GM18519 (cell line): ENCODE measurements at regions not wholly inside any gene's neighbourhood (a gene's known extent, or its start where the extent isn't known, plus 50 kb on each side); places are given as distances from the start of the nearest gene placed in this dataset.

ENCODE experiments used
- ATAC-seq: cut with Tn5 transposase; IDR thresholded peaks from one replicate; pipeline ENCODE4 v1.9.1; 2021; ENCODE audit warnings: mild to moderate bottlenecking, moderate library complexity; ENCODE audit not compliant: unreplicated experiment, low FRiP score

DNA sequence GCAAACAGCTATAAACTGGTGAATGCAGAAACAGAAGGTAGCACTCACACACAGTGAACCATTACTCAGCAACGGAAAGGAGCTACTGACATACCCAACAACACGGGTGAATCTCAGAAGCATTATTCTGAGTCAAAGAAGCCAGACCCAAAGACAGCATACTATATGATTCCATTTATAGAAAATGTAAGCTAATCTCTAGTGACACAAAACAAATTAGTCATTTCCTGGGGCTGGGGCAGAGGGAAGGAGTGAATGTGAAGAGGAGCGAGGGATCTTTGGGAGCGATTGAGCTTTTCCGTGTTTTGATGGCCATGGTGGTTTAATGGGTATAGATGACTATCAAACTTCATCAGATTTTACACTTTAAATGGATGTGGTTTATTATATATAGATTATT lies 614.6 kb downstream of the DHX35 start:
- no peak for ATAC-seq

DNA sequence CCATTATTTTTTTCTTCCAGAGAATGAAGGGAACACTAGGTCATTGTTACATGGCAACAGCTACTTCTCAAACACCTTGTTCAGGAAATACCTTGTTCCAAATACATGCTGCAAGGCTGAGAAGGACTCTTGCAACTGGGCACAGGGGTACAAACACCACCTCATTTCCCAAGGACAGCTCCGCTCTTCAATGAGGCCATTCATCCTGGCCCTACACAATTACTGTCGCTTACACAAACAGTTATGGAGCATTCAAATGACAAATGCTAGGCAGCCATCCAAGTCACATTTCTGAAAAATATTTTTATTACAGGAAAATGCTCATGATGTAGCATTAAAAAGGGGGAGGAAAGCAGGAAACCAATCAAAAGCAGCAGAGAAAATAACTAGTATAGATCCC lies 611.9 kb downstream of the DHX35 start:
- no peak for ATAC-seq

GRCh38 chr20:39571171-39571570 lies 609.0 kb downstream of the DHX35 start:
- no peak for ATAC-seq

GRCh38 chr20:39568109-39568508 lies 606.0 kb downstream of the DHX35 start:
- ATAC-seq = peak; percentile 60

DNA sequence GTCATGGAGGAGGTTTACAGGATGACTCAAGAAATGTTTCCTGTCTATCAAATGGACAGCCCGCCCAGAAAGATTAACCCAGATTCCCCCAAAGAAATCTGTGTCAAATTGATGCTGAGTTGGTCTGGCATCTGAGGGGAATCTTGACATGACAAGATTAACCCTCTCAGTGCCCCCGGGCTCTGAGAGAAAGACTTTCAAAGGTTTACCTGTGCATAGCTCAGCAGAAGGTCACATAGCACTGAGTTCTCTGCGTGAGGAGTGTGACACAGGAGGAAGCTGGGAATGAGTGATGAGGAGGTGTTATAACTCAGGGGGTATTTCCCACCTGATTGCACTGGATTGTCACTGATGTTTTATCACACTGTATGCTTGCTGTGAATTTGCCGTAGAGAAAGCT lies 601.2 kb downstream of the DHX35 start:
- ATAC-seq = no peak

GRCh38 chr20:39554341-39554740 lies 592.2 kb downstream of the DHX35 start:
- ATAC-seq = no peak

DNA sequence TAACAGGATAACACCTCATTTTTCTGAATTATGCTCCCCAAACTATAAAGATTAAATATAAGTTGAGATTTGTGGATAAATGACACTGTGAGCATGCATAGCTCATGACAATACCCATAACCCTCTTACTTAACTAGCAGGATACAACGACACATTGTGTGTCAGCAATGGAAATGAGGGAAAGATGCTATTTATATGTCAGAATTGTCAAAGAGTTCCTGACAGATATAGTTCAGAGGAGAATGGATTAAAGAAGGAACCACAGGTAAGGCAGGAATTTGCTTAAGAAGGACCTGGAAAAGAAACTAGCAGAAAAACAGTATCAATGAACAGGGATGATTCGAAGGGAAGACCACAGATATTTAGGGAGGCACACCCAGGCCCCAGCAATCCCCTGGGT lies 591.0 kb downstream of the DHX35 start:
- ATAC-seq = no peak

- ATAC-seq = no peak
Observed at GRCh38 chr20:39549733-39550132, 587.6 kb downstream of the DHX35 start.

DNA sequence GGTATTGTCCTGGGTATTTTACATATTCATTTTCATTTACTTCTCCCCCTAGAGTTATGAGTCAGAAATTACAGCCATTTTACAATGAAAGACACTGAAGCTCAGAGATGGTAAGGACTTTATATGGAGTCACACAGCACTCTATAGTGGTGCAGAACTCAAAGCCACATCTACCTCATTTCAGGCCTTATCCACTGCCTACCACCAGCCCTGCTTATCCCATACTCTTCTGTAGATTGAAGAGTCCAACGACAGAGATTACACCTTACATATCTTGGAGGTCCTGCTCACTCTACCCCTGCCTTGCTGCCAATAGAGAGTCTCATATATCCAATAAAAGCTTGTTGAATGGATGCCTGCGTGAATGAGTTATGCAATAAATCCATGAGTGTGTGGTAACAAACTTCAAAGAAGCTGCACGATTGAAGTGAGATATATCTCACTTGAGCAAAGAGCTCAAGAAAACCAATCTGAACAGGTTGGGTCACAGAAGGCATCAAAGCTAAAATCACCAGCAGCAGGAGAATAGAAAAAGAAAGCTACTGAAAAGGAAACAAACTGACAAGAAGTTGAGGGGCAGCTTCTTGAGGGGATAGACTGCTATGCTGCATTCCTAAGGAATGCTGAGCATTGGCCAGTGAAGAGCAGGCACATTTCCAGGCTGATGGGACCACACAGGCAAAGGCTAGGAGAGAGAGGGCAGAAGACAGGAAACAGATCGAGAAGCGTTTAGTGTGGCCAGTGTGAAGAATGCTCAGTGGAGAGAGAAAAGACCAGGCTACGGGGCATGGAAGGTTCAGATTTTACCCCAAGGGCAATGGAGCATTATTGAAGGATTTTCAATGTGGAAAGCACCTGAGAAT lies 585.6 kb downstream of the DHX35 start:
- no peak for ATAC-seq

GRCh38 chr20:39541136-39541803 lies 579.1 kb downstream of the DHX35 start:
- no peak for ATAC-seq

- no peak for ATAC-seq
Observed at GRCh38 chr20:39538317-39538716, 576.2 kb downstream of the DHX35 start.

DNA sequence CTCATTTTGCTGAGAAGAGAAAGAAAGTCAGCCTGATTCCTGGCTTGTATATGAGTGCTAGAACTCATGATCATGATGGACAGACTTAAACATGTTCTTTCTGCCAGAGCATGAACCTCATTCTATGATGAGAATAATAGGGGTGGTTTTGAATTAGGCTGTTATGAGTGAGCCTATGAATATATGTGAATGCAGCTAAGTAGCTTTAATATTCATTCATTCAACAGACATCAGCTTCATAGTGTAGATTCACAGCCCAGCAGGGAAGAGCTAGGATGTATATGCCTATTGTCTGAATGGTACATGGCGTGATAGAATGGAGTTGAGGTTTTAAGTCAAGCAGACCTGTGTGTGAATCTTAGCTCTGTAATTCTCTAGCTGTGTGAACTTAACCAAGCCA lies 573.2 kb downstream of the DHX35 start:
- ATAC-seq = no peak

DNA sequence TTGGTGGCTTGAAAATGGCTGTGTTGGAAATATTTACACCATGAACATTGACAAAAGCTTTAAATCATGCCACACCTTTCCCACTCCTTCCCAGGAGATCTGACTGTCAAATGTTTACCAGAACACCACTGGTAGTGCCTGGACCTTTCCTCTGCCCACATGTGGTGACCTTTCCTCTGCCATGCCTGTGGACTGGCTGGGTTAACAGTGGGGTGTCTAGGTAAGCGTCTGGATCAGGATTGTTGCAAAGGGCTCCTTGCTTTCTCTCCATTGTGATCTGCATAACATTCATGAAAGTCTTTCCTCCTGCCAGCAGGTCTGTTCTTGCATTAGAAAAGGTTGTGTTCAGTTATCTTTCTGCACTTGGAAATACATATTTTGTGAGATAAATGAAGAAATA lies 572.7 kb downstream of the DHX35 start:
- ATAC-seq = no peak

DNA sequence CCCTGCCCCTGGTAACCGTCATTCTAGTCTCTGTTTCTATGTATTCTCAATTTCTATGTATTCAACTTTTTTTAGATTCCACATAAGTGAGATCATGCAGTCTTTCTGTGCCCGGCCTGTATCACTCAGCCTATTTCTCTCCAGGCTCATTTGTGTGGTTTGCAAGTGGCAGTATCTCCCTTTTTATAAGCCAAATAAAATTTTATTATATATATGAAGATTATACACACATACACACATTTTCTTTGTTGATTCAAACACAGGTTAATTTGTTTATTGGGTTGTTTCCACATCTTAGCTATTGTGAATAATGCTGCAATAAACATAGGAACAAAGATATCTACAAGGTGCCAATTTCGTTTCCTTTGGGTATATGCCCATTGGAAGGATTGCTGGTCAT lies 571.7 kb downstream of the DHX35 start:
- ATAC-seq = no peak

DNA sequence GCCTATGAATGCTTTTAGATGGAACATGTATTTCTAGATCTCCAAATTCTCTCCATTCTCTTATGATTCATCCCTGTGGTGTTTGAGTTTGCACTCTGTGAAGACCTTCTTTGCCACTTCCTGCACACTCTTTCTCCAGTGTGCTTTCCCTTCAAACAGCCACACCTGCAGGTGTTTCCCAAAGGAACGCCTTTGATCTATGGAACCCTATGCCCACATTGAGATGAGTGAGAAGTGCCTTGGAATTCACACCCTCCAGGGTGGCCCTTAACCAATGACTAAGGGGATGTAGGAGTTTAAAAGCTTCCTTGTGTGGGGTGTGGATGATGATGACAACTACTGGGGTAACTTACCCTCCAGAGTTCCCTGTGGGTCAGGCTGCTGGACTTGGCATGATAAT lies 570.1 kb downstream of the DHX35 start:
- ATAC-seq = no peak

GRCh38 chr20:39528436-39528835 lies 566.3 kb downstream of the DHX35 start:
- no peak for ATAC-seq

DNA sequence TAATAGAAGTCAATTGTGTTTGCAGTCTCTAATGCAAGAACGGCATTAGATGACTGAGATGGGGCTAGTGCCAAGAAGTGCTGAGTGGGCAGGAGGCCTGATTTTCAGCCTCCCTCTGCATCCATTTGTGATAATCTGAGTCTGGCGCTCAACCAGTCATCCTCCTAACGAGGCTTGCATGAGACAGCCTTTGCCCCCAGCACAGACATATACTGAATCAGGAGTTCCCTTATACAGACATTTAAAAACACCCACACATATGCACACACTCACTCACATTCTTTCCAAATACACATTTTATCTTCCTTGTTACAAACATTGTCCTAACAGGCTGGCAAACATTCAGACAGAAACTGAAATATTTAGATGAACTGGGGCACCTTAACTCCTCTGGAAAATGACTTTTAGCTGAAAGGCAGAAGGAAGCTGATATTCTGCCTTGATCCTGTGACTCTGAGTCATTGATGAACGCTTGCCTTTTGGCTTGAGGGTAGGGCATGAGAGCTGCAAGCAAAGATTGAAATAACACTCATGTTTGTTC lies 562.3 kb downstream of the DHX35 start:
- ATAC-seq = no peak

DNA sequence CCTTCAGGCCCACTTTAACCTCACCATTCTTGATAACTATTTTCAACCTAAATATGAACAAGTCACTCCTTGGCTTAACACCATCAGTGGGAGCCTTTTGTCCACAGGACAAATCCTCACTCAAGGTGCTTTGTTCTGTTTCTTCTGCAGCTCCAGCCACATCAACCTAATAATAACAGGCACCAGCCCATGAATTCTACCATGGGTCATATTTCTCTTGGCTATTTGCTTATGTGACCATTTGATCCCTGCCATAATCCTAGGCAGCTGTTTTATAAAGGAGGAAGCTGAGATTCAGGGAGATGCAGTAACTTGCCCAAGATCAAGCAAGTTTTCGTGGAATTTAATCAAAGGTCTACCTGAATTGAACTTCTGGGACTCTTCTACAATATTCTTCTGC lies 561.3 kb downstream of the DHX35 start:
- no peak for ATAC-seq

DNA sequence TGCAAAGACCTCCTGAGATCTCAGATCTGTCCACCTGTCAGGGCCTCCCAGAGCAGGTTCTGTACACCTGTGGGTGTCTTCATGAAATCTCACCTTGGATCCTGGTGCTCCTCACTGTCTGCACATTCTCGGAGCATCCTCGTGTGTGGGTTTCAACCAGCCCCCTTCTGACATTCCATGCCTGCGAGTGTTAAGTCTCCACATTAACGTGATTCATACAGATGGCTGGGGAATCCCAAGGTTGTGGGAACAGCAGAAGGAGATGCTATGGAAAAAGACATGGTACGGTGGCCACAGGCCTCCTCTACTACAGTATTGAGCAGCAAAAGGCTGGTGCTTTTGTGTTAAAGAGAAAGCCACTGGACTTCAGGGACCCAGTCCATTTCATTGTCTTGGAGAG lies 556.5 kb downstream of the DHX35 start:
- no peak for ATAC-seq

DNA sequence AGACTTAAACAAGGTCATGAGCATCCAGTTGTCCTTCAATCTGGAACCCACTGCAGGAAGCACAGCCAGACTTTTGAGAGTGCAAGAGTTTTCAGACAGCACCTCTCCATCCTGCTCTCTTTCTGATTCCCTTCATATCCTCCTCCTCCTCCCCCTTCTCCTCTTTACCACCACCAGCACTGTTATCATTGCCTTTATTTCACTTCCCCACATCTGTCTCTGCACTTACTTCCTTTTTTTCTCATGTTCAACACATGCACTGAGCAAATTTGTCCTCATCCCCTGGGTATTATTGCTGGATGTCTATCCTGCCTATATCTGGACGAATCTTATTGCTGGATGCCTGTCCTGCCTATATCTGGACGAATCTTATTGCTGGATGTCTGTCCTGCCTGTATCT lies 554.8 kb downstream of the DHX35 start:
- no peak for ATAC-seq

GRCh38 chr20:39504710-39505094 lies 542.6 kb downstream of the DHX35 start:
- no peak for ATAC-seq
